GM21447 (cell line): ENCODE measurements at regions not wholly inside any gene's neighbourhood (a gene's known extent, or its start where the extent isn't known, plus 50 kb on each side); places are given as distances from the start of the nearest gene placed in this dataset.
"Not testable (repeated sequence)": the region's sequence is repeated elsewhere in the genome, so short reads cannot be mapped to it uniquely, and the experiment has no call there.

Experiments used
- ATAC-seq: cut with Tn5 transposase; IDR thresholded peaks from one replicate; pipeline ENCODE4 v1.9.1; 2021; ENCODE audit not compliant: unreplicated experiment

DNA sequence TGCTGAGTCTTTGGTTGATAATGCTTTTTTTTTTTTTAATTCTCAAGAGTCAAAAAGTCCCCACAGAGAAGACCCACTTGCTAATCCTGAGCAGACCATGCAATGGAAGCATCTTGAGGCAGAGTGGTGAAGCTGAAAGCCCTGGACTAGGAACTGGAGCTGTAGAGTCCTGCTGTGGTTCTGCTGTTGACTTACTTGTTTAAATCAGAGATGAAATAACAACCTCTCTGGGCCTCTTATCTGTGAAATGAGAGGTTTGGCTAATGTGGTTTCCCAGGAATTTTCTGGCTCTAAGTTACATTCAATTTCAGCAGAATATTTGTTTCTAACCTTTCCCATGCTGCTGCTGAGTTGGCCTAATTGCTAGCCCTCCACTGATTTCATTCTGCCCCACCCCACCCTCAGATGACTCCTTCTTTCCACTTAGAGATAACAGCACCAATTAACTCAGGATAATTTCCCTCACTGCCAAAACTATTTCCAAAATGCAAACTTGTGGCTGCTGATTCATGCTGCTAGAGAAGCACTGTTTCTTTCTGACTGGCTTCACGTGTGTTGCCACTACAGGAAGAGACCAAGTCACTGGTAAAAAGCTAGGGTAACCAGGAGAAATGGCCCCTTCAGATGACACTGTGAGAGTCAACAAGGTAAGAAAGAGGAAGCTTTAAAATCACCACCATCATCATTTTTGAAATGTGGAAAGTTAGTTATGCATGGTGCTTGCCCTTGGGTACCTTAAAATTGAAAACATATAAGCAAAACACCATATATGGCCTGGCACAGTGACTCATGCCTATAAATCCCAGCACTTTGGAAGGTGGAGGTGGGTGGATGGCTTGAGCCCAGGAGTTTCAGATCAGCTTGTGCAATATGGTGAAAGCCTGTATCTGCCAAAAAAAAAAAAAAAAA, 326.4 kb downstream of the DCHS2 start:
- peak; percentile 85 for ATAC-seq

DNA sequence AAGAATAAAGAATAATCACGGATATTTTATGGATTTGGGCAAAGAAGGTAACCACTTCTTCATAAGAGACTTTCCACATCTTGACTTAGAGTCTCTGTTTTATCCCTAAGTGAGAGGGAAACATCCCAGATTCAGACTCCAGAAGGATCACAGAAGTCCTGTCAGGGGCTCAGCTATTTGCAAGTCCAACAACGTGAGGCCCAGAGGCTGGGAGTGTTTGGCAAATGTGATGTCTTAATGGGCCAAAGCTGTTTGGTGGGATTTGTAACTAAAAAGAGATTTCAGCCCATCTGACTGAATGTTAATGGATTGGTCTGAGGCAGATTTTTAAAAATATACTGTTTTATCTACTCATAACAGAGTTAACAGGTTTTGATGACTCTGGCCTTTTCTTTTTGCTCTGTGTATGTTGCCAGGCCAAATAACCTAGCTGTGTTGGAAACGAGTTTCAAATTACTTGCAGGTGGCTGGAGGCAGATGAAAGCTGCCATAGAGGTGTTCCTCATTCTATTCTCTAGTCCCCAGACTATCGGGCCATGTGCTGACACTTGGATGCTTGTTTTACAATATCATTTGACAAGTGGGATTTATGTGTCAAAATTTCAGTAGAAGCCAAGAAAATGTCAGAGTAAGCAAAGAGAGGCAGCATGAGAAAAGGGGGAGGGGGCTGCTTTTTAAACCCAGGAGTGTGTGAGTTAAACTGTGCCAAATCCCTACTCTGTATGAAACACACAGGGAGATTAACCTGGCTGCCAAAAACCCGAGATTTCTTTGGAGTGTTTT, 330.9 kb downstream of the DCHS2 start:
- ATAC-seq, result no peak

DNA sequence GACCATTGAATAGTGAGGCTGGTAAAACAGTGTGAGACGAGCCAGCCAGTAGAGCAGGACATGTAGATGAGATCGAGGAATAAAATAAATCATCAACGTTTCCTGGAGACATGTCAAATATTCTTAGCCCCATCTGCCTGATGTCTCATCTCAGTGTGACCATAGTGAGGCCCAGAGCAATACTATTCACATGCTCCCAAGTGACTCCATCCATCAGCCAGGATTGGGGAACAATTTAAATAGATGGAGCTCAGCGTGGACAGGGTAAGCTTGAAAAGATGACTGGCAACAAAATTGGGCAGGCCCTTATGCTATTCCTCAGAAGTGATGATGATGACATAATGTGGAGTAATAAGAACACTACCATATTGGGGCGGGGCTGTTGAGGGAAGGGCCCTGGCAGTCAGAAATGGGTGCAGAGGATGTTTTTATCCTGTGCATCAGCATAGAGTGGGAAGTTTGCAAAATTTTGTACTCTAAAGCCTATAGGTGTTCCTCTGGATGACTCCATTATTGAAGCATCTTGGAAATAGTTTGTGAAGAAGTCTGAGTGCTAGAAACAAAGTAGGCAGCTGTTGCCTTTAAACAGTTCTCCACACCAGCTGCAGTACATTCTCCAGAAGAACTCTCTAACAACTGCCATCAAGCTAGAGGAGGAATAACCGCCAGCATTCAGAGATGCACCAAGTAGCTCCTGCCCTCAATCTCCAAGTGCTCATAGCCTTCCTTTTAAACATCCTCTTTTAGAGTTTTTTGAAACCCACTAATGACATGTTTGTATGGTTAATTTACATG, 333.0 kb downstream of the DCHS2 start:
- no peak for ATAC-seq

DNA sequence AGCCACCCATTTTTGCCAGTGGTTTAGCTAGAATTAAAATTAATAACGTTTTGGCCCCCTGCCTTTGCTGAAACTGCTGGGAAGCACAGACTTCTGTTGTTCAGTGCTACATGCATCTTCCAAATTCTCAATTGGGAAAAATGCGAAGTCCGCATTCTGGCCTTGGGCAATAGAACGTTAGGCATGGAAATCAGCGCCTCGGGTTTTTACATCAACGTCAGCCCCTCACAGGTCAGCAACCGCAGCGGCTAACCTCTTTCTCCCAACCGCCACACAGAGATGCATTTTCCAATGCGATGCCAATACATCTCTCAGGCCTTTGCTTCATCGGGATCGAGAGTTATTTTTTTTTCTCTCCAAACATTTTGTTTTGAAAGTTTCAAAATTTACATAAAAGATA, 339.1 kb downstream of the DCHS2 start:
- ATAC-seq, result no peak

DNA sequence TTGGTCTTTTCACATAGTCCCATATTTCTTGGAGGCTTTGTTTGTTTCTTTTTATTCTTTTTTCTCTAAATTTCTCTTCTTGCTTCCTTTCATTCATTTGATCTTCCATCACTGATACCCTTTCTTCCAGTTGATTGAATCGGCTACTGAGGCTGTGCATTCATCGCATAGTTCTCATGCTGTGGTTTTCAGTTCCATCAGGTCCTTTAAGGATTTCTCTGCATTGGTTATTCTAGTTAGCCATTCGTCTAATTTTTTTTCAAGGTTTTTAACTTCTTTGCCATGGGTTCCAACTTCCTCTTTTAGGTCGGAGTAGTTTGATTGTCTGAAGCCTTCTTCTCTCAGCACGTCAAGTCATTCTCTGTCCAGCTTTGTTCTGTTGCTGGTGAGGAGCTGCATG, 342.4 kb downstream of the DCHS2 start:
- not testable (repeated sequence) for ATAC-seq

DNA sequence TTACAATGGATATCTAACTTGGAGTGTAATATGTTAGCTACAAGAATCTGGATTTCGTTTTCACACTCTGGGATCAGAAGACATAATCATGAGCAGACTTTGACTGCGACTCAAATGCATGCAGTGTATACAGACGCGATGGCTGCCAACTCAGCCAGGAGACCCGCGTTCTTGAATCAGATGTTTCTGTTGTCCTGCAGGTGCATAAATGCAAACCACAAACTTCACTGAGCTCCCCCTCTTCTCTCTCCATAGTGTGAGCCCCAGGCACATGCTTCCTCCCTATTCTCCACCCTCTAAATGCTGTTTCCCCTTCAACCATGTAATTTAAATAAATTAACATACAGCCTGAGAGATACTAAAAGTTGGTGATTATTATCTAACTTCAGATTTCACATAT, 347.9 kb downstream of the DCHS2 start:
- ATAC-seq, result no peak

DNA sequence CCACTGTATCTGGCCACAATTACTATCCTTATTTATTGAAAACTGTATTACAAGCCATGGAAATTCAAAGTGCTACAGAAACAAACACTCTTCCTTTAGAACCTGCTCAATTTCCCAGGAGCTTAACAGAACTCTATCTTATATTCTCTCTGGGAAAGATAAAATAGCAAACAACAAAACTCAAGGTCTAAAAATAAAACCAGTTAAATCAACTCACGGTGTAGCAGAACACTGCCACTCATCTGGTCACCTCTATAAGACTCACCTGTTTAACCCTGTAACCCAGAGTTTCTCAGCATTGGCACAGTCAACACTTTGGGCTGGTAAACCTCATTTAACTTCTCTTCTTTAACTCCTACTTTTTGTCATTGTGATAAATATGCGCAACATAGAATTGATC, 348.9 kb downstream of the DCHS2 start:
- no peak for ATAC-seq

DNA sequence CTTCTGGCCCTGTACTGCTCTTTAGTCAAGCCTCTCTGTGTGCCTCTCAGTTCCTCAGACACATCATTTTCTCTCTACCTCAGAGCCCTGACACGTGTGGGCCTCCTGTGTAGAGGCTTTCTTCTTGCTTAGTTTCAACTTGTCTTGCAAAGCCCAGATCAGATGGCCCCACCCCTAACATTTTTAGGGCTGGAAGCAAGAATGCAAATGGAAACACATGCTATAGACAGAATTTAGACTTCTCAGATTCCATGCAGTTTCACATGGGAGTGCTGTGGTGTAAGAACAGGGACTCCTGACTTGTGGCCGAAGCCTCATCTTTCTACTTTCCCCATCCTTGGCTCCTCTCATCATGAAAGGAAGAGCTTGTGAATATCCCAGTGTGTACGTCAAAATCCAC, 350.7 kb downstream of the DCHS2 start:
- ATAC-seq, result no peak

DNA sequence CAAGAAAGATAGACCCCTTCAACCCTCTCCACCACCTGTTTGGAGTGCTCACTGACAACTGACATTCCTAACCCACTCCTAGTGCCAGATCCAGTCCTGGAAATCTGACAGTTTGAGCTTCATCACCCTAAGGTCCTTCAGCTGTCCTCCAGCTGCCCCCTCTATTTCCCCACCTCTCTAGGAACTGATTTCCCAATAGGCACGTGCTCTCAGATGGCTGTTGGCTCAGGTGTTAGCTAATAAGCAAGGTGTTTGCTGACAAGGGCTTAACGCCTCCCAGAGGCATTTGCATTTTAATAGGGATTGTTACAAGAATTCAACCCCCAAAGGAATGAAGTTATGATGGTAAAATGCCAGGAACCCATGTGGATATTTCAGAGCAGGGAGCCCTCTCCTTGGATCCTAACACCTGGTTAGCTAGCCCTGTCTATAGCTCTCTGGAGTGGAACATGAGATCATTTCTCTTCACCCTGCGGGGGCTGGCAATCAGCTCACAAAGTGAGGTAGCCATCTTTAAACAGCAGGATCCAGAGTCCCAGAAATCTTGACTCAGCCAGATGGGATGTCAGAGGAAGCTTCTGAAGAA, 348.5 kb upstream of the SFRP2 start:
- ATAC-seq, result no peak

DNA sequence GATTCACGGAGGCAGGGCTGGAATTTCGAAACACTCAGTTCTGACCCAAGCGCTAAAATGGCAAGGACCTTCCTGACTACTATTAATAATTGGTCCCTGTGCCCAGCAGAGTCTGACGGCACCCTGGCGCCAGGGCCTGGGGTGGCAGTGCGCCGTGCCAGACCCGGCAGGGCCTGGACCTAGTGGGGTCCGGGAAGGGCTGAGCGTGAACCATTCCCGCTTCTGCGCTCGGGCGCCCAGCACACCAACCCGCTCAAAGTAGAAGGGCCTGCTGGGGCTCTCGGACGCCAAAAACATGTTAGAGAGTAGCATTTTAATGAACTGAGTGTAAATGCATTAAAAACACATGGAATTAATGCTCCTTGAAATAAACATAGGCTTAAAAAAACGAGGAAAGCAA, 346.7 kb upstream of the SFRP2 start:
- ATAC-seq, result no peak

DNA sequence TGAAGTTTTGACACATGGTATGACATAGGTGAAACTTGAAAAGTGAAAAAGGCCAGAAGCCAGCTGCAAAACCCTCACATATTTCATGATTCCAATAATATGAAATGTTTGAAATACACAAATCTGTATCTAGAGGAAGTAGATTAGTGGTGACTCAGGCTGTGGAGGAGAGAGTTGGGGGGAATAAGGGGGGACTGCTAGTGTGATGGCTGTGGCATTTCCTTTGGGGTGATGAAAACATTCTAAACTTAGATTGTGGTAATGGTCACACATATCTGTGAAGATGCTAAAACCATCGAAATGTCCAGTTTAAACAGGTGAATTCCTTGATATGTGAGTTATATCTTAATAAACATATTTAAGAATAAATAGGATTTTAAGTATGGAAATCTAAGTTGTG, 343.5 kb upstream of the SFRP2 start:
- ATAC-seq, result no peak

DNA sequence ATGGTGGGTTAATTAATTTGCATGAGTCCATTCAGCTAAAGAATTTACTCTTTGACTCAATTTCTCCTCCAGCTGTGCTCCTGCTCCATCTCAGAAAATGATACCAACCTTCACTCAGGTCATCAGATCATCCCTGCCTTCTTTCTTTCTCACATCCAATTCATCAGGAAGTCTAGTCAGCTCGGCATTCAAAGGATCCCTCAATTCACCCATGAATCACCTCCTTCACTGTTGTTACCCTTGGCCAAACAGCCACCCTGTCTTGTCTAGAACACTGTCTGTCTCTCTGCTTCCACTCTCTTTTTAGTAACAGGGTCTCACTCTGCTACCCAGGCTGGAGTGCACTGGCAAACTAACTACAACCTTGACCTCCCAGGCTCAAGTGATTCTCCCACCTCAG, 337.4 kb upstream of the SFRP2 start:
- ATAC-seq, result no peak

DNA sequence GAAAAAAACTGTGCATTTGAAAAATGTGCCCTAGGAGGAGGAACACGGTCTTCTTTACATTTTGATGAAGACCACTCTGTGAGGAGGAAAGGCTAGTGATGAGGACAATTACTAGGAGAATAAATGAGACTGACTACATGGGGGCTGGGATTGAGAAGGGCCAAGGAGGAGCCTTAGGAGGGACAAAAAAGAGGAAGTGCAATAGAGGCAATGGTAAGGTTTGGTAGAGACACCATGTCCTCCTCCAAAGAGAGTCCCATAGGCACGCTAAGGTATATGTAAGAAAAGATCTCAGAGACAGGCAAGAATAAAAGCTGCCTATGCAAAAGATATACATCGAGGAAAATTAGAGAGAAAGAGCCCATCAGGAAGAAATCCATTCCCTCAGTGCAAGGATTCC, 336.5 kb upstream of the SFRP2 start:
- ATAC-seq, result no peak

DNA sequence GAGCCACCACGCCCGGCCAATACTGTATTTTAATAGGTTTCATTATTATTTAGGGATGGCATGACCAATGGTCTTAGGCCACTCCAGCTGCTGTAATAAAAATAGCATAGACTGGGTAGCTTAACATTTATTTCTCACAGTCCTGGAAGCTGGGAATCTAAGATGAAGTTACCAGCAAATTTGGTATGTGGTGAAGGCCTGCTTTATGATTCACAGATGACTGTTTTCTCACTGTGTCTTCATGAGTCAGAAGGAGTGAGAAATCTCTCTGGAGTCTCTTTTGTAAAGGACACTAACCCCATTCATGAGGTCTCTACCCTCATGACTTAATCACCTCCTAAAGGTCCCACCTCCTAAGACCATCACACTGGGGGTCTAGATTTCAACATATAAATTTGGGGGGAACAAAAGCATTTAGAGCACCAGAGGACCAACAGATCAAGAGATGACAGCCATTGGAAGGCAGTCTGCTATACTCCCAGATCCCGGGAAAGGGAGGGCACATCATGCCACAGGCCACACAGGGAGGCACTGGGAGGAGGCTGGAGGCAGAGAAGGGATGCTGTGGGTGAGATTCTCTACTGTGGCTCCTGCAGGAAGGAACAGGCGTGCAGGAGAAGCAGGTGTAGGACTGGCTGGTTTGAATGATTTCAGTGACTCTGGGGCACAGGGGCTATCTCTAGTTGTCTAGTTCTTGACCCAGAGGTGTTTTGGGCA, 335.8 kb upstream of the SFRP2 start:
- no peak for ATAC-seq

DNA sequence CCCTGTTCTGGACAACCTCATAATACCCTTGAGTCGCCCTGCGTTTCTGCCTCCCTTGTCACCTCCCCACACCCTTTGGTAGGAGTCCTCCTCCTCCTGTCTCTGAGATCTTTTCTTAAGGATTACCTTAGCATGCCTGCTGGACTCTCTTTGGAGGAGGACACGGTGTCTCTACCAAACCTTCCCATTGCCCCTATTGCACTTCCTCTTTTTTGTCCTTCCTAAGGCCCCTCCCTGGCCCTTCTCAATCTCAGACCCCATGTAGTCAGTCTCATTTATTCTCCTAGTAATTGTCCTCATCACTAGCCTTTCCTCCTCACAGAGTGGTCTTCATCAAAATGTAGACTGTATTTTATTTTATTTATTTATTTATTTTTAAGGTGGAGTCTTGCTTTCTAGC, 335.0 kb upstream of the SFRP2 start:
- ATAC-seq, result no peak

DNA sequence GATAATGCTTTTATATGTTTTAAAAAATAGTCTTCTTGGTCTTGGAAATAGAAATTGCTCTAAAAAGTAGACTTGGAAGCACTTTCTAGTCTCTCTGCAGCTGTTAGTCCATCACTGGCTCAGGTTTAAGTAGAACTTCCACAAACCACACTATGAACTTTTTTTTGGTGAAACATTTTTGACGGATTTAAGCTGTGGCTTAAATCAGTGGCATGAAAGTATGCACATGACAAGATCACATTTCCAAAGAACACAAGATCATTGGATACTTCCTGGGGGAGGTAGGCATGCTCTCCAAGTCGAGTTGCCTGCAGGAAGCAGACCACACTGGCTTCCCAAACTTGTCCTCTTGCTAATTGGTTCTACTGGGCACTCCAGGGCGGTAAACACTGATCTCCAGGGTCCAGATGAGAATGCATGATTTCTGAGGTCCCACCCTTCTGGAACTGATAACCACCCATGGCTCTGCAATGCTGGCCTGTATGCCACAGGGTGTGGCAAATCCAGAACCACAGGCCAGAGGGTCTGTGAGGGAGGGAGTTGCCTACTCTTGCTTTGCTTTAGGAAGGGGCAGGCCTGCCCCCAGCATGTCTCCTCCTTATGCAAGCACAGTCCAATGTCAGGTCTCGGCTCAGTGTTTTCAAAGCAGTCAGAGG, 331.9 kb upstream of the SFRP2 start:
- ATAC-seq, result no peak

DNA sequence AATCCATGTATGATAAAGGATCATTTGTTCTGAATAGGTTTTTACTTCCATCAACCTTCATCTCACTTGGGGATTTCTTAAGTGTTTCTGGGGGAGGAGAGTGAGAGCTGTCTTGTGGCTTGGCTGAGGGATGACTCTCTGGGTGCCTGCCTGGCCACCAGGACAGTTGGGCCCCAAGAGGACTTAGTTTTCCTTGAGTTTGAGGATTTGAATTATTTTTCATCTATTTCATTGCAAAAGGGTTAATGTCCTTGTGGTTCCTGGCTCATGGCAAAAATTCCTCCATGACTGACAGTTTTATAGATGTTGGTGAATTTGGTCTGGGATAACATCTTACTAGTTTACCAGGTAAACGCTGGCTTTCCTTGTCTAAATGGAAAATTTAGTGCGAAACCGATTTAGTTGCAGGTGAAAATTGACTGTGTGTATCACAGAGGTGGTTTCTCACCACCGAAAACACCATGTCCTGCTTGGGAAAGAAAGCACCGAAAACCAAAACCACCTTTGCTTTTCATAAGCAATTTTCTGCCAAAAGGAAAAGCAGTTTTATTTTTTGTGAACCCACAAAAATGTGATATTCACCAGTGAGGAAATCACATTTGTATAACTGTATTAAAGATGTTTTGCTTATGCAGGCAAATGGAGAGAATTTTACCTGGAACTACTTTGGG, 331.3 kb upstream of the SFRP2 start:
- ATAC-seq, result no peak

DNA sequence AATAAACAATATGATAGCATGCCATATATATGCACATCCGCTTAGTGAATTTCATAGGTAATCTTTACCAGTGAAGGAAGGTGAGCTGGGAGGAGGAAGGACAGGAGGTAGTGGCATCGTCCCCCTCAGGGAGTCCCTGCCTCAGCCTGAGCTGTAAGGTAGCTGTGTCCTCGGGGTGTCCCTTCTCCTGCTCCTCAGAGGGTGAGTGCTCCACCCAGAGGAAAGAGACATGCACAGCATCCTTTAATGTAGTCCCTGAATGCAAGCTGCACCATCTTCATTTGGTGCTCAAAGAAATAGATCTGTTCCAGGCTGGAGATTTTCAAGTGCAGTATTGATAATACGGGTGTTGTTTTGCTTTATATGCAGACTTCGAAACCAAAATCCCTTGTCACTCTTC, 330.4 kb upstream of the SFRP2 start:
- no peak for ATAC-seq

DNA sequence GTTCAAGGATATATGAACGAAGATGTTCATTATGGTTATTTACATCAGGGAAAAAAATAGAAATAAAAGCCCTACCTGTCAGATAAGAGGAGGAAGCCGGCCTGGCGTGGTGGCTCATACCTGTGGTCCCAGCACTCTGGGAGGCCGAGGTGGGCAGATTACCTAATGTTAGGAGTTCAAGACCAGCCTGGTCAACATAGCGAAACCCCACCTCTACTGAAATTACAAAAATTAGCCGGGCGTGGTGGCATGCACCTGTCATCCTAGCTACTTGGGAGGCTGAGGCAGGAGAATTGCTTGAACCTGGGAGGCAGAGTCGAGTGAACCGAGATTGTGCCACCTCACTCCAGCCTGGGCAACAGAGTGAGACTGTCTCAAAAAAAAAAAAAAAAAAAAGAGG, 328.8 kb upstream of the SFRP2 start:
- ATAC-seq, result not testable (repeated sequence)
